Liver (tissue), 8 donors: ENCODE measurements at regions not wholly inside any gene's neighbourhood (a gene's known extent, or its start where the extent isn't known, plus 50 kb on each side); places are given as distances from the start of the nearest gene placed in this dataset.

ENCODE experiments used
- DNase-seq: peaks from one replicate; pipeline ENCODE4 v3.0.0-alpha.2; 2017; ENCODE audit warnings: low spot score
- H3K27ac ChIP-seq, 2 donors: one replicate each; pipeline ENCODE4 v1.7.0; 2013; ENCODE audit warnings: inconsistent platforms in 2 of 2, low read length in 2 of 2, control low read depth in 1 of 2, low read depth in 1 of 2, mild to moderate bottlenecking in 1 of 2
- H3K27me3 ChIP-seq, 4 donors: one replicate each; pipeline versions ENCODE4 v1.6.1 to v1.7.0; 2013; ENCODE audit warnings: low read length in 3 of 4, inconsistent platforms in 1 of 4, mild to moderate bottlenecking in 1 of 4, moderate library complexity in 1 of 4; ENCODE audit not compliant: control insufficient read depth in 4 of 4, insufficient read depth in 4 of 4
- H3K36me3 ChIP-seq, 4 donors: one replicate each; pipeline versions ENCODE4 v1.6.1 to v1.7.0; 2013; ENCODE audit warnings: low read length in 3 of 4, mild to moderate bottlenecking in 3 of 4, low read depth in 1 of 4, moderate library complexity in 1 of 4; ENCODE audit not compliant: control insufficient read depth in 4 of 4, insufficient read depth in 3 of 4
- H3K4me1 ChIP-seq, 4 donors: one replicate each; pipeline versions ENCODE4 v1.6.1 to v1.7.0; 2013; ENCODE audit warnings: low read length in 3 of 4, mild to moderate bottlenecking in 3 of 4, moderate library complexity in 1 of 4; ENCODE audit not compliant: control insufficient read depth in 4 of 4, insufficient read depth in 4 of 4
- H3K4me3 ChIP-seq, 3 donors: one replicate each; pipeline versions ENCODE4 v1.6.1 to v1.7.0; 2013; ENCODE audit warnings: low read length in 3 of 3, control low read depth in 1 of 3, low read depth in 1 of 3, mild to moderate bottlenecking in 1 of 3
- H3K9ac ChIP-seq, 2 donors: one replicate each; pipeline ENCODE4 v1.7.0; 2013; ENCODE audit warnings: low read length in 2 of 2, mild to moderate bottlenecking in 2 of 2, moderate library complexity in 2 of 2, control low read depth in 1 of 2, low read depth in 1 of 2
- H3K9me3 ChIP-seq, 4 donors: one replicate each; pipeline versions ENCODE4 v1.6.1 to v1.7.0; 2013; ENCODE audit warnings: low read length in 3 of 4; ENCODE audit not compliant: control insufficient read depth in 4 of 4
- EGR1 ChIP-seq, 2 donors: IDR thresholded peaks; 2 replicates each; pipeline ENCODE4 v1.6.1; 2016 to 2018; ENCODE audit warnings: antibody characterized with exemption in 2 of 2, low read depth in 2 of 2
- FOXA1 ChIP-seq: IDR thresholded peaks from 2 replicates; pipeline ENCODE4 v1.6.1; 2016; ENCODE audit warnings: antibody characterized with exemption
- FOXA2 ChIP-seq: IDR thresholded peaks from 2 replicates; pipeline ENCODE4 v1.6.1; 2016; ENCODE audit warnings: antibody characterized with exemption
- GABPA ChIP-seq, 2 donors: IDR thresholded peaks in 1 of 2; conservative IDR thresholded peaks in 1 of 2; 2 replicates each; pipeline ENCODE4 v1.6.1; 2016; ENCODE audit warnings: antibody characterized with exemption in 2 of 2, mild to moderate bottlenecking in 1 of 2, moderate library complexity in 1 of 2
- HNF4A ChIP-seq, 2 donors: conservative IDR thresholded peaks; 2 replicates each; pipeline ENCODE4 v1.6.1; 2016; ENCODE audit warnings: antibody characterized with exemption in 2 of 2, mild to moderate bottlenecking in 2 of 2
- HNF4G ChIP-seq: IDR thresholded peaks from 2 replicates; pipeline ENCODE4 v1.6.1; 2016; ENCODE audit warnings: antibody characterized with exemption
- JUND ChIP-seq, 2 donors: IDR thresholded peaks; 2 replicates each; pipeline ENCODE4 v1.6.1; 2016; ENCODE audit warnings: antibody characterized with exemption in 2 of 2
- NR2F2 ChIP-seq: IDR thresholded peaks from 2 replicates; pipeline ENCODE4 v1.6.1; 2016; ENCODE audit warnings: antibody characterized with exemption
- RAD21 ChIP-seq, 2 donors: IDR thresholded peaks; 2 replicates each; pipeline ENCODE4 v1.6.1; 2016; ENCODE audit warnings: antibody characterized with exemption in 2 of 2, mild to moderate bottlenecking in 2 of 2
- RXRA ChIP-seq, 2 donors: IDR thresholded peaks; 2 replicates each; pipeline ENCODE4 v1.6.1; 2017 to 2018; ENCODE audit warnings: antibody characterized with exemption in 2 of 2, mild to moderate bottlenecking in 1 of 2
- SP1 ChIP-seq: IDR thresholded peaks from 2 replicates; pipeline ENCODE4 v1.6.1; 2018; ENCODE audit warnings: antibody characterized with exemption, mild to moderate bottlenecking
- TAF1 ChIP-seq: conservative IDR thresholded peaks from 2 replicates; pipeline ENCODE4 v1.6.1; 2016; ENCODE audit warnings: antibody characterized with exemption, mild to moderate bottlenecking
- YY1 ChIP-seq: IDR thresholded peaks from 2 replicates; pipeline ENCODE4 v1.6.1; 2016; ENCODE audit warnings: antibody characterized with exemption, mild to moderate bottlenecking
- WGBS: extraction: QIAGEN DNeasy Blood & Tissue Kit; methylation state at CpG from one replicate; pipeline ENCODE4 v1.1.7; 2013; 5-methylcytosine and 5-hydroxymethylcytosine counted together
- TF ChIP-seq, protein P1 (sequence below): IDR thresholded peaks from 2 replicates; pipeline ENCODE4 v1.6.1; 2016; ENCODE audit warnings: antibody characterized with exemption
- TF ChIP-seq, protein P2 (sequence below): fragments of 150-350 bp; IDR thresholded peaks from 2 replicates; pipeline ENCODE4 v1.5.1; 2017; ENCODE audit warnings: improper control_type of control experiment, low read depth, low read length; ENCODE audit not compliant: missing input control
- TF ChIP-seq, protein P3 (sequence below): IDR thresholded peaks from 2 replicates; pipeline ENCODE4 v1.6.1; 2016; ENCODE audit warnings: antibody characterized with exemption
- TF ChIP-seq, protein P4 (sequence below): IDR thresholded peaks from 2 replicates; pipeline ENCODE4 v1.6.1; 2016; ENCODE audit warnings: antibody characterized with exemption, mild to moderate bottlenecking
- TF ChIP-seq, protein P5 (sequence below): IDR thresholded peaks from 2 replicates; pipeline ENCODE4 v1.6.1; 2016; ENCODE audit warnings: antibody characterized with exemption
- donor health status: healthy.
- donor health status: healthy.
- donor health status: healthy.
- donor health status: healthy.
- donor health status: healthy.

DNA sequence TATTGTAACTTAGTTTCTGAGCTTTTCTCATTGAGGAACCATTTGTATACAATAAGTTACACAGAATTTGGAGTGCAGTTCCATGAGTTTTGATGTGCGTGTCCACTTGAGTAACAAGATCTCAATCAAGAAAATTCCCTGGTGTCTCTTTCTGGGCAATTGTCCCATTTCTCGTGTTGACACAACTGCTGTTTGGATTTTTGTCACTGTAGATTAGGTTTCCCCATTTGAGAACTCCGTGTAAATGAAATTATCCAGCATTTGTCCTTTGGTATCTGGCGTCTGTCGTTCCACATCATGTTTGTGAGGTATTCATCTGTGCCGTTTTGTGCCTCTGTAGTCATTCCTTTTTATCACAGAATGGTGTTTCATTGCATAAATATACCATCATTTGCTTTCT, 547.0 kb downstream of the TBC1D22A start:
- no peak overlapping the region for H3K4me3 ChIP-seq
- H3K9me3 ChIP-seq: no peaks in the 10 kb centered on the region
- 67% methylated on average over 6 of the region's 6 CpGs for WGBS
- TF ChIP-seq HNF4G (no peak), TAF1 (no peak), SP1 (no peak), FOXA1 (no peak), RXRA (IDR thresholded peaks at IDR 0.05) (no peak), FOXA2 (no peak), RAD21 (IDR thresholded peaks at IDR 0.05) (no peak), NR2F2 (no peak), EGR1 (IDR thresholded peaks at IDR 0.05; ENCODE audit: low read depth in 2 of 2) (no peak), GABPA (IDR thresholded peaks at IDR 0.05 in 1 of 2, conservative IDR thresholded peaks at IDR 0.05 in 1 of 2) (no peak), YY1 (no peak), JUND (IDR thresholded peaks at IDR 0.05) (no peak), HNF4A (conservative IDR thresholded peaks at IDR 0.05) (no peak)
- TF ChIP-seq, protein P1, sequence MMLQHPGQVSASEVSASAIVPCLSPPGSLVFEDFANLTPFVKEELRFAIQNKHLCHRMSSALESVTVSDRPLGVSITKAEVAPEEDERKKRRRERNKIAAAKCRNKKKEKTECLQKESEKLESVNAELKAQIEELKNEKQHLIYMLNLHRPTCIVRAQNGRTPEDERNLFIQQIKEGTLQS: no peak
- TF ChIP-seq, protein P2, sequence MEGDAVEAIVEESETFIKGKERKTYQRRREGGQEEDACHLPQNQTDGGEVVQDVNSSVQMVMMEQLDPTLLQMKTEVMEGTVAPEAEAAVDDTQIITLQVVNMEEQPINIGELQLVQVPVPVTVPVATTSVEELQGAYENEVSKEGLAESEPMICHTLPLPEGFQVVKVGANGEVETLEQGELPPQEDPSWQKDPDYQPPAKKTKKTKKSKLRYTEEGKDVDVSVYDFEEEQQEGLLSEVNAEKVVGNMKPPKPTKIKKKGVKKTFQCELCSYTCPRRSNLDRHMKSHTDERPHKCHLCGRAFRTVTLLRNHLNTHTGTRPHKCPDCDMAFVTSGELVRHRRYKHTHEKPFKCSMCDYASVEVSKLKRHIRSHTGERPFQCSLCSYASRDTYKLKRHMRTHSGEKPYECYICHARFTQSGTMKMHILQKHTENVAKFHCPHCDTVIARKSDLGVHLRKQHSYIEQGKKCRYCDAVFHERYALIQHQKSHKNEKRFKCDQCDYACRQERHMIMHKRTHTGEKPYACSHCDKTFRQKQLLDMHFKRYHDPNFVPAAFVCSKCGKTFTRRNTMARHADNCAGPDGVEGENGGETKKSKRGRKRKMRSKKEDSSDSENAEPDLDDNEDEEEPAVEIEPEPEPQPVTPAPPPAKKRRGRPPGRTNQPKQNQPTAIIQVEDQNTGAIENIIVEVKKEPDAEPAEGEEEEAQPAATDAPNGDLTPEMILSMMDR: no peak
- TF ChIP-seq, protein P3, sequence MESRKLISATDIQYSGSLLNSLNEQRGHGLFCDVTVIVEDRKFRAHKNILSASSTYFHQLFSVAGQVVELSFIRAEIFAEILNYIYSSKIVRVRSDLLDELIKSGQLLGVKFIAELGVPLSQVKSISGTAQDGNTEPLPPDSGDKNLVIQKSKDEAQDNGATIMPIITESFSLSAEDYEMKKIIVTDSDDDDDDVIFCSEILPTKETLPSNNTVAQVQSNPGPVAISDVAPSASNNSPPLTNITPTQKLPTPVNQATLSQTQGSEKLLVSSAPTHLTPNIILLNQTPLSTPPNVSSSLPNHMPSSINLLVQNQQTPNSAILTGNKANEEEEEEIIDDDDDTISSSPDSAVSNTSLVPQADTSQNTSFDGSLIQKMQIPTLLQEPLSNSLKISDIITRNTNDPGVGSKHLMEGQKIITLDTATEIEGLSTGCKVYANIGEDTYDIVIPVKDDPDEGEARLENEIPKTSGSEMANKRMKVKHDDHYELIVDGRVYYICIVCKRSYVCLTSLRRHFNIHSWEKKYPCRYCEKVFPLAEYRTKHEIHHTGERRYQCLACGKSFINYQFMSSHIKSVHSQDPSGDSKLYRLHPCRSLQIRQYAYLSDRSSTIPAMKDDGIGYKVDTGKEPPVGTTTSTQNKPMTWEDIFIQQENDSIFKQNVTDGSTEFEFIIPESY: no peak
- TF ChIP-seq, protein P4, sequence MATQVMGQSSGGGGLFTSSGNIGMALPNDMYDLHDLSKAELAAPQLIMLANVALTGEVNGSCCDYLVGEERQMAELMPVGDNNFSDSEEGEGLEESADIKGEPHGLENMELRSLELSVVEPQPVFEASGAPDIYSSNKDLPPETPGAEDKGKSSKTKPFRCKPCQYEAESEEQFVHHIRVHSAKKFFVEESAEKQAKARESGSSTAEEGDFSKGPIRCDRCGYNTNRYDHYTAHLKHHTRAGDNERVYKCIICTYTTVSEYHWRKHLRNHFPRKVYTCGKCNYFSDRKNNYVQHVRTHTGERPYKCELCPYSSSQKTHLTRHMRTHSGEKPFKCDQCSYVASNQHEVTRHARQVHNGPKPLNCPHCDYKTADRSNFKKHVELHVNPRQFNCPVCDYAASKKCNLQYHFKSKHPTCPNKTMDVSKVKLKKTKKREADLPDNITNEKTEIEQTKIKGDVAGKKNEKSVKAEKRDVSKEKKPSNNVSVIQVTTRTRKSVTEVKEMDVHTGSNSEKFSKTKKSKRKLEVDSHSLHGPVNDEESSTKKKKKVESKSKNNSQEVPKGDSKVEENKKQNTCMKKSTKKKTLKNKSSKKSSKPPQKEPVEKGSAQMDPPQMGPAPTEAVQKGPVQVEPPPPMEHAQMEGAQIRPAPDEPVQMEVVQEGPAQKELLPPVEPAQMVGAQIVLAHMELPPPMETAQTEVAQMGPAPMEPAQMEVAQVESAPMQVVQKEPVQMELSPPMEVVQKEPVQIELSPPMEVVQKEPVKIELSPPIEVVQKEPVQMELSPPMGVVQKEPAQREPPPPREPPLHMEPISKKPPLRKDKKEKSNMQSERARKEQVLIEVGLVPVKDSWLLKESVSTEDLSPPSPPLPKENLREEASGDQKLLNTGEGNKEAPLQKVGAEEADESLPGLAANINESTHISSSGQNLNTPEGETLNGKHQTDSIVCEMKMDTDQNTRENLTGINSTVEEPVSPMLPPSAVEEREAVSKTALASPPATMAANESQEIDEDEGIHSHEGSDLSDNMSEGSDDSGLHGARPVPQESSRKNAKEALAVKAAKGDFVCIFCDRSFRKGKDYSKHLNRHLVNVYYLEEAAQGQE: no peak
- TF ChIP-seq, protein P5, sequence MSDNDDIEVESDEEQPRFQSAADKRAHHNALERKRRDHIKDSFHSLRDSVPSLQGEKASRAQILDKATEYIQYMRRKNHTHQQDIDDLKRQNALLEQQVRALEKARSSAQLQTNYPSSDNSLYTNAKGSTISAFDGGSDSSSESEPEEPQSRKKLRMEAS: no peak
- DNase-seq: no peak
- H3K27me3 ChIP-seq: no peaks in the 10 kb centered on the region
- no peaks in the 10 kb centered on the region for H3K4me1 ChIP-seq
- H3K27ac ChIP-seq: no peak overlapping the region
- no peak overlapping the region for H3K9ac ChIP-seq
- H3K36me3 ChIP-seq: no peaks in the 10 kb centered on the region
